NB4 (cell line): ENCODE measurements at regions not wholly inside any gene's neighbourhood (a gene's known extent, or its start where the extent isn't known, plus 50 kb on each side); places are given as distances from the start of the nearest gene placed in this dataset.

Source experiments
- CTCF ChIP-seq: IDR thresholded peaks from one replicate; pipeline ENCODE4 v1.5.1; 2012; ENCODE audit warnings: low read depth, low read length
- POLR2A ChIP-seq: IDR thresholded peaks from 2 replicates; pipeline ENCODE4 v1.6.1; 2011; ENCODE audit warnings: mild to moderate bottlenecking; ENCODE audit not compliant: insufficient read length; ENCODE audit errors: extremely low read depth

- no peak for TF ChIP-seq CTCF
- no peak for TF ChIP-seq POLR2A
Measured at GRCh38 chr11:90332415-90332814, 109.6 kb upstream of the CHORDC1 start.
